OCI-LY3 (cell line): ENCODE measurements at regions not wholly inside any gene's neighbourhood (a gene's known extent, or its start where the extent isn't known, plus 50 kb on each side); places are given as distances from the start of the nearest gene placed in this dataset.

Experiments
- CTCF ChIP-seq: fragments of 200-600, 300-600 bp; sonication (generic); IDR thresholded peaks from 2 replicates; pipeline ENCODE4 v1.5.1; 2014; ENCODE audit warnings: antibody characterized with exemption, low read length, low read depth
- EZH2phosphoT487 ChIP-seq: fragments of 200-600 bp; shearing (Covaris generic); IDR thresholded peaks from 2 replicates; pipeline ENCODE4 v1.6.1; 2018; ENCODE audit warnings: antibody characterized with exemption, mixed run types, low read depth

- TF ChIP-seq CTCF: no peak
- no peak for TF ChIP-seq EZH2phosphoT487
Observed at GRCh38 chr20:3334156-3334943, 73.1 kb downstream of the DNAAF9 start.
